Fibroblast of lung (primary cell): ENCODE measurements at regions not wholly inside any gene's neighbourhood (a gene's known extent, or its start where the extent isn't known, plus 50 kb on each side); places are given as distances from the start of the nearest gene placed in this dataset.

Experiments used
- DNase-seq, 2 donors: peaks; one replicate each; pipeline versions ENCODE4 v3.0.0 to v3.0.0-alpha.2; 2010; ENCODE audit warnings: low read depth in 2 of 2
- H2AFZ ChIP-seq: 2 replicates; pipeline ENCODE4 v1.5.1; 2012; ENCODE audit warnings: low read length, control low read depth, inconsistent platforms
- H3K27ac ChIP-seq: 2 replicates; pipeline ENCODE4 v1.5.1; 2011; ENCODE audit warnings: low read length, control low read depth; ENCODE audit not compliant: insufficient read depth
- H3K27me3 ChIP-seq: 2 replicates; pipeline ENCODE4 v1.5.1; 2011; ENCODE audit warnings: mild to moderate bottlenecking, low read length; ENCODE audit not compliant: control insufficient read depth, insufficient read depth
- H3K36me3 ChIP-seq: 2 replicates; pipeline ENCODE4 v1.5.1; 2011; ENCODE audit warnings: low read length; ENCODE audit not compliant: control insufficient read depth, insufficient read depth
- H3K4me1 ChIP-seq: 2 replicates; pipeline ENCODE4 v1.5.1; 2011; ENCODE audit warnings: low read length; ENCODE audit not compliant: control insufficient read depth, insufficient read depth; ENCODE audit errors: extremely low read depth
- H3K4me2 ChIP-seq: 2 replicates; pipeline ENCODE4 v1.5.1; 2011; ENCODE audit warnings: low read length, control low read depth; ENCODE audit not compliant: insufficient read depth; ENCODE audit errors: extremely low read depth
- H3K4me3 ChIP-seq, 4 experiments: fragments of 200-600 bp in 1 of 4; sonication (generic) in 1 of 4; replicated peaks in 1 of 4; 2 replicates each; pipeline ENCODE4 v1.5.1; 2011 to 2016; ENCODE audit warnings: low read length in 4 of 4, low read depth in 3 of 4, mild to moderate bottlenecking in 3 of 4, control low read depth in 2 of 4, inconsistent platforms in 1 of 4, mixed read lengths in 1 of 4; ENCODE audit not compliant: insufficient read depth in 1 of 4; ENCODE audit errors: control extremely low read depth in 1 of 4
- H3K79me2 ChIP-seq: 2 replicates; pipeline ENCODE4 v1.5.1; 2012; ENCODE audit warnings: mild to moderate bottlenecking, low read length, inconsistent platforms; ENCODE audit not compliant: control insufficient read depth, insufficient read depth
- H3K9ac ChIP-seq: 2 replicates; pipeline ENCODE4 v1.5.1; 2011; ENCODE audit warnings: mild to moderate bottlenecking, low read length, control low read depth; ENCODE audit not compliant: insufficient read depth
- H3K9me3 ChIP-seq: 2 replicates; pipeline ENCODE4 v1.5.1; 2012; ENCODE audit warnings: low read depth, low read length; ENCODE audit not compliant: control insufficient read depth, insufficient read depth
- H4K20me1 ChIP-seq: 2 replicates; pipeline ENCODE4 v1.5.1; 2011; ENCODE audit warnings: low read length; ENCODE audit not compliant: control insufficient read depth, insufficient read depth; ENCODE audit errors: extremely low read depth
- EZH2 ChIP-seq: IDR thresholded peaks from 2 replicates; pipeline ENCODE4 v1.5.1; 2012; ENCODE audit warnings: low read length, control low read depth, mild to moderate bottlenecking; ENCODE audit errors: missing control alignments
- TF ChIP-seq, protein P1 (sequence below), 2 donors: IDR thresholded peaks in 1 of 2; conservative IDR thresholded peaks in 1 of 2; 1 replicate in 1 of 2; 2 replicates in 1 of 2; pipeline ENCODE4 v1.5.1; 2011 to 2012; ENCODE audit warnings: low read length in 2 of 2, control low read depth in 1 of 2, inconsistent platforms in 1 of 2, low read depth in 1 of 2, mild to moderate bottlenecking in 1 of 2

DNA sequence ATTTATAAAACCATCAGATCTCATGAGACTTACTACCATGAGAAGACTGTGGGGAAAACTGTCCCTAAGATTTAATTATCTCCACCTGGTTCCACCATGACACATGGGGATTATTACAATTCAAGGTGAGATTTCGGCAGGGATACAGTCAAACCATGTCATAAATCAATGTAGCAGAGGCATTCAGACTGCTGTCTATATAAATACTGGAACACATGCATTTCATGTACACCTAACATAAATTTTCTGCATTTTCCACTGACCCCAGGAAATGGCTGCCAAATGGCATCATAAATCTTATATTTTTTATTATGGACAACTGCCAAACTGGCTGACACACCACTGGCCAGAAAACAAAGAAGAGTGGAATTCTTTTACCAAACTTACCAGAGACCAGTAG, 755.1 kb upstream of the EPHA6 start:
- Histone ChIP-seq H2AFZ (no peak overlapping the region), H4K20me1 (no peaks in the 10 kb centered on the region), H3K4me1 (no peaks in the 10 kb centered on the region), H3K79me2 (no peaks in the 10 kb centered on the region), H3K9ac (no peak overlapping the region), H3K9me3 (no peaks in the 10 kb centered on the region), H3K36me3 (no peaks in the 10 kb centered on the region), H3K4me3 (no peak overlapping the region), H3K27me3 (no peaks in the 10 kb centered on the region), H3K4me2 (no peak overlapping the region), H3K27ac (no peak overlapping the region)
- TF ChIP-seq, protein P1, sequence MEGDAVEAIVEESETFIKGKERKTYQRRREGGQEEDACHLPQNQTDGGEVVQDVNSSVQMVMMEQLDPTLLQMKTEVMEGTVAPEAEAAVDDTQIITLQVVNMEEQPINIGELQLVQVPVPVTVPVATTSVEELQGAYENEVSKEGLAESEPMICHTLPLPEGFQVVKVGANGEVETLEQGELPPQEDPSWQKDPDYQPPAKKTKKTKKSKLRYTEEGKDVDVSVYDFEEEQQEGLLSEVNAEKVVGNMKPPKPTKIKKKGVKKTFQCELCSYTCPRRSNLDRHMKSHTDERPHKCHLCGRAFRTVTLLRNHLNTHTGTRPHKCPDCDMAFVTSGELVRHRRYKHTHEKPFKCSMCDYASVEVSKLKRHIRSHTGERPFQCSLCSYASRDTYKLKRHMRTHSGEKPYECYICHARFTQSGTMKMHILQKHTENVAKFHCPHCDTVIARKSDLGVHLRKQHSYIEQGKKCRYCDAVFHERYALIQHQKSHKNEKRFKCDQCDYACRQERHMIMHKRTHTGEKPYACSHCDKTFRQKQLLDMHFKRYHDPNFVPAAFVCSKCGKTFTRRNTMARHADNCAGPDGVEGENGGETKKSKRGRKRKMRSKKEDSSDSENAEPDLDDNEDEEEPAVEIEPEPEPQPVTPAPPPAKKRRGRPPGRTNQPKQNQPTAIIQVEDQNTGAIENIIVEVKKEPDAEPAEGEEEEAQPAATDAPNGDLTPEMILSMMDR (conservative IDR thresholded peaks at IDR 0.05 in 1 of 2, IDR thresholded peaks at IDR 0.05 in 1 of 2; ENCODE audit: low read depth in 1 of 2, low read length in 2 of 2): no peak
- no peak for TF ChIP-seq EZH2
- no peak for DNase-seq

DNA sequence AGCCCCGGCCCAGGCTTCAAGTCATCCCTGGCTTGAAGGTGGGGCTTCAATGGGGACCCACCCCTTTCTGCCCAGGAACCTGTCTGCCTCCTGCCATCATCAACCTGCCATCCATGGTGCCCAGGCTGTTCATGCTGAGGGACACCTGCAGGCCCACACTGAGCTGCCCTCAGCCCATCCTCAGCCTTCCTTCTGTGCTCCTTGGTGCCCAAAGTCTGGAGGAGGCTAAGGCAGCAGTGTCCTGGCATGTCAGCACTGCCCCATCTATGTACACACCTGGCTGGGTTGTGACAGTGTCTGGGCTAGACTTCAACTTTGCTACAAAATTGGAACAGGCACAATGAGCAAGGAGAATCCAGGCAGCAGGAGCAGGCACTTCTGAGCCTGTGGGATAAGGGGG, 745.3 kb upstream of the EPHA6 start:
- Histone ChIP-seq H3K27me3 (no peaks in the 10 kb centered on the region), H3K36me3 (no peaks in the 10 kb centered on the region), H4K20me1 (no peaks in the 10 kb centered on the region), H3K9ac (no peak overlapping the region), H3K9me3 (no peaks in the 10 kb centered on the region), H3K4me2 (no peak overlapping the region), H3K4me3 (no peak overlapping the region), H3K79me2 (no peaks in the 10 kb centered on the region), H3K27ac (no peak overlapping the region), H2AFZ (no peak overlapping the region), H3K4me1 (no peaks in the 10 kb centered on the region)
- no peak for DNase-seq
- TF ChIP-seq, protein P1 (conservative IDR thresholded peaks at IDR 0.05 in 1 of 2, IDR thresholded peaks at IDR 0.05 in 1 of 2; ENCODE audit: low read depth in 1 of 2, low read length in 2 of 2): no peak
- TF ChIP-seq EZH2: no peak

DNA sequence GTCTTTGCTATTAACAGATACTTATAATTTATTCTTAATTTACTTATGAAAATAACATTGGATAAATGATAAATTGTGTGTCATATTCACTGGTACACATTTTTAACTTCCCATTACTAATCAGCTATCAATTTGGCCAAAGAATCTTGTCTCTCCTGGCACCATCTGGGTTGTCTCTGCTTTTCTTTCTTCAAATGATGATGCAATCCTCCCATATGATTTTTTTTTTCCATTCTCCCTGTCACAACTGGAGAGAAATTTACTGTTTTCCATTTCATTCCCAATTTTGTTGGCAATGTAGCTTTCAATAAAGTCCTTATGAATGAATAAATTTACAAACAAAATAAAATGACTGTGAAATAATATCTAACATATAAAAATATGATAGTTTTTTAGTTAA, 743.7 kb upstream of the EPHA6 start:
- H3K79me2 ChIP-seq: no peaks in the 10 kb centered on the region
- no peaks in the 10 kb centered on the region for H3K36me3 ChIP-seq
- no peak overlapping the region for H3K27ac ChIP-seq
- no peaks in the 10 kb centered on the region for H3K27me3 ChIP-seq
- H4K20me1 ChIP-seq: no peaks in the 10 kb centered on the region
- H3K9ac ChIP-seq: no peak overlapping the region
- no peak overlapping the region for H3K4me2 ChIP-seq
- H2AFZ ChIP-seq: no peak overlapping the region
- no peaks in the 10 kb centered on the region for H3K9me3 ChIP-seq
- no peak for DNase-seq
- no peak overlapping the region for H3K4me3 ChIP-seq
- TF ChIP-seq EZH2: no peak
- TF ChIP-seq, protein P1 (conservative IDR thresholded peaks at IDR 0.05 in 1 of 2, IDR thresholded peaks at IDR 0.05 in 1 of 2; ENCODE audit: low read depth in 1 of 2, low read length in 2 of 2): no peak
- no peaks in the 10 kb centered on the region for H3K4me1 ChIP-seq
